Mucosa of descending colon (tissue), 3 donors: ENCODE measurements at regions not wholly inside any gene's neighbourhood (a gene's known extent, or its start where the extent isn't known, plus 50 kb on each side); places are given as distances from the start of the nearest gene placed in this dataset.

Source experiments
- ATAC-seq: fragments of 200-7000 bp; cut with Tn5 transposase; one replicate; pipeline ENCODE4 v1.9.1; 2020; ENCODE audit warnings: mild to moderate bottlenecking, moderate library complexity
- DNase-seq, 3 donors: peaks; one replicate each; pipeline ENCODE4 v3.0.0-alpha.2; 2020
- H3K36me3 ChIP-seq: fragments of 200-600 bp; one replicate; pipeline ENCODE4 v1.8.0; 2021; ENCODE audit warnings: low read depth, mild to moderate bottlenecking
- H3K4me1 ChIP-seq: fragments of 200-600 bp; one replicate; pipeline ENCODE4 v1.8.0; 2021; ENCODE audit warnings: low read depth, mild to moderate bottlenecking
- H3K4me3 ChIP-seq: fragments of 200-600 bp; one replicate; pipeline ENCODE4 v1.8.0; 2021; ENCODE audit warnings: mild to moderate bottlenecking
- H3K9me3 ChIP-seq: fragments of 200-600 bp; one replicate; pipeline ENCODE4 v1.8.0; 2021; ENCODE audit warnings: mild to moderate bottlenecking
- intact Hi-C, 2 donors: fragments of 100-400 bp; cut with DNase I in 1 of 2; cut with micrococcal nuclease in 1 of 2; formaldehyde crosslinking; loops; one replicate each; pipeline versions ENCODE4 v1.11.0 to v1.11.1; 2022; cut with DNase I, micrococcal nuclease
- TF ChIP-seq, protein P1 (sequence below): fragments of 200-600 bp; IDR thresholded peaks from one replicate; pipeline ENCODE4 v1.8.0; 2022; ENCODE audit warnings: antibody characterized with exemption, mild to moderate bottlenecking
- donor health status: DM: no; HTN: no; CAD: no; lungs with moderate emphysema.
- donor health status: DM: no; HTN: no; CAD: no.
- donor health status: DM: no; HTN: yes; CAD: no.

DNA sequence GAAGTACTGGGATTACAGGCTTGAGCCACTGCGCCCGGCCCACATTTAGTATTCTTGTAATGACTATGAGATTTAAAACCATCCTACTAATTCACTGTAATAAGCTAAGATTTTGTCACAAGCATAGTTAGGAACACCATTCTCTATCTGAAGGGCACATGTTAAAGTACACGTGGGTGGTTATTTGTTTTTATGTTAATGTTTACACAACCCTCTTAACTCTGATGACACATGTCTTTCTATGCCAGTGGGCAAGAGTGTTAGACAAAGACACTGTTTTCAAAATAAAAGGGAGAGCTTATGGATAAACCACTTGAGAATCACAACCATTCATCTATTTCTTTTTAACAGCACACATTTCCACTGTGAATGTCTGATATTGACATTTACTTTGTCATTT is 537.6 kb upstream of the IL12A start:
- intact Hi-C loops: no loop called here
- ATAC-seq: no peak
- H3K4me1 ChIP-seq: no peaks in the 10 kb centered on the region
- TF ChIP-seq, protein P1, sequence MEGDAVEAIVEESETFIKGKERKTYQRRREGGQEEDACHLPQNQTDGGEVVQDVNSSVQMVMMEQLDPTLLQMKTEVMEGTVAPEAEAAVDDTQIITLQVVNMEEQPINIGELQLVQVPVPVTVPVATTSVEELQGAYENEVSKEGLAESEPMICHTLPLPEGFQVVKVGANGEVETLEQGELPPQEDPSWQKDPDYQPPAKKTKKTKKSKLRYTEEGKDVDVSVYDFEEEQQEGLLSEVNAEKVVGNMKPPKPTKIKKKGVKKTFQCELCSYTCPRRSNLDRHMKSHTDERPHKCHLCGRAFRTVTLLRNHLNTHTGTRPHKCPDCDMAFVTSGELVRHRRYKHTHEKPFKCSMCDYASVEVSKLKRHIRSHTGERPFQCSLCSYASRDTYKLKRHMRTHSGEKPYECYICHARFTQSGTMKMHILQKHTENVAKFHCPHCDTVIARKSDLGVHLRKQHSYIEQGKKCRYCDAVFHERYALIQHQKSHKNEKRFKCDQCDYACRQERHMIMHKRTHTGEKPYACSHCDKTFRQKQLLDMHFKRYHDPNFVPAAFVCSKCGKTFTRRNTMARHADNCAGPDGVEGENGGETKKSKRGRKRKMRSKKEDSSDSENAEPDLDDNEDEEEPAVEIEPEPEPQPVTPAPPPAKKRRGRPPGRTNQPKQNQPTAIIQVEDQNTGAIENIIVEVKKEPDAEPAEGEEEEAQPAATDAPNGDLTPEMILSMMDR: no peak
- no peaks in the 10 kb centered on the region for H3K36me3 ChIP-seq
- H3K4me3 ChIP-seq: no peak overlapping the region
- no peak for DNase-seq
- no peaks in the 10 kb centered on the region for H3K9me3 ChIP-seq

DNA sequence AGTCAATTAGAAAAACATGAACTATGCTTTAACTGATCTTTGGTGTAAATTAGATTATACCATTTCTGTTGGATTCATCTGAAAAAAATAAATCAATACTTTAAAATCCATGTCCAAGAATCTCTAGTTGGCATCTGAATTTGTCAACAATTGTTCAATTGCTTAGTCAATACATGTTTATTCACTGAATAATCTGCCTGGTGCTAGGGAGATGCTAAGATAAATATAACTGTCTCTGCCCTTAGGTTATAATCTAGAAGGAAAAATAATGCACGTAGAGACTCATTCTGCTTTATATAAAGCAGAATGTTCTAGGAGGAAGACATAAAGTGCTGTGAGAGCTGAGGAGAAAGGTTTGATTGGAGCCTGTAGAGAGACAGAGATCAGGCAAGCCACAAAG is 537.2 kb upstream of the IL12A start:
- DNase-seq: no peak
- Histone ChIP-seq H3K4me3 (no peak overlapping the region), H3K4me1 (no peaks in the 10 kb centered on the region), H3K9me3 (no peaks in the 10 kb centered on the region), H3K36me3 (no peaks in the 10 kb centered on the region)
- intact Hi-C loops: no loop called here
- no peak for ATAC-seq
- TF ChIP-seq, protein P1: no peak

DNA sequence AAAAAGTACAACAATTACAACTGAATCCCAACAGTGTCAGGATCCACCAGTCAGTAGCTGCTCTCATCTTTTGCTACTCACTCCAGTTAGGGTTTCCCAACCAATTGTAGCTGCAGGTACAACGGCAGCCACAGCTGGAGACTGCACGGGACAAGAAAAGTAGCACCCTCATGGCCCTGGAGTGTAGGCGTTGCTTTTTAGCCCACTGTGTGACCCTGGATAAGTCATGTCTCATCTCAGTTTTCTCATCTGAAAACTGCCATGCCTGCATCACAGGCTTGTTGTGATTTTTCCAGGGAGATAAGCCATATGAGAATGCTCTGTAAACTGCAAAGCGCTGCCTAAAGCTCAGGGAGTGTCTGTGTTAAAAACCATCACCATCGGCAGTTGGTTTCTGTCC is 535.6 kb upstream of the IL12A start:
- TF ChIP-seq, protein P1: no peak
- Histone ChIP-seq H3K36me3 (no peaks in the 10 kb centered on the region), H3K9me3 (no peaks in the 10 kb centered on the region), H3K4me3 (no peak overlapping the region), H3K4me1 (no peaks in the 10 kb centered on the region)
- intact Hi-C loops: no loop called here
- ATAC-seq: no peak
- DNase-seq: no peak

DNA sequence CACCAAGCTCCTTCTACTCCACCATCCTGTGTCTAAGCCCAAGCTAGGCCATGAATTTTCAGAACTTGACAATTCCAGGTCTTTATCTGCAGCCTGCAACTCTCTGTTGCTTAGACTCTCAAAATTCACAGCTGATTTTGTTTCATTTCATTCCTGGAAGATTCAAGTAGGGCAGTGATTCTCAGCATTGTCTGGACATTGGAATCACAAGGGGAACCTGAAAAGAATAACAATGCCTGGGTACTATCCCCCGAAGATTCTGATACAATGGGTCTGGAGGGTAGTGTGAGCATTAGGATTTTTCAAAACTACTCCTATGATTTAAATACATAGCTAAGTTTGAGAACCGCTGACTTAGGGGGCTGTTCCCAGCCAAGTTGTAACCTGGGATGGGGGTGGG is 534.7 kb upstream of the IL12A start:
- DNase-seq (no peak), ATAC-seq (no peak)
- H3K4me3 ChIP-seq: no peak overlapping the region
- intact Hi-C loops: no loop called here
- TF ChIP-seq, protein P1: no peak
- H3K36me3 ChIP-seq: no peaks in the 10 kb centered on the region
- no peaks in the 10 kb centered on the region for H3K9me3 ChIP-seq
- H3K4me1 ChIP-seq: no peaks in the 10 kb centered on the region

DNA sequence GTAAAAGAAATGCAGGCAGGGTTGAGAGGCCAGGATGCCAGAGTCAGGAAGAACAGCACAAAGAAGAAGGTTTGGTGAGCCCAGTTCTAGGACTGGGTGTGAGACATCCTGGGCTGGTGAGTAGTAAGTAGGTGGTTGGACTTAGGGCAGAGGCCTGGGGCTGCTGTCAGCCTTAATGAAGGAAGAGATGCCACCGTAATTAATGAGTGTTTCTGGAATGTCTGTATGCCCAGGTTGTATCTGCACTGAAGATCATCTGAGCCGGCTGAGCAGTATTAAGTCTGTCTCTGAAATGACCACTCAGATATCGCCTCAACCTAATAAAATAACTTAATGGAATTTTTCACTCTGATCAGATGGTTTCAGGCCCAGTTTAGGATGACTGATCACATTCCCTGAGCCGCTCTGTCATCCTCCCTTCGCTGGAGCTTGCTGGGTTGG is 532.9 kb upstream of the IL12A start:
- Histone ChIP-seq H3K9me3 (no peaks in the 10 kb centered on the region), H3K4me3 (no peak overlapping the region), H3K36me3 (no peaks in the 10 kb centered on the region), H3K4me1 (no peaks in the 10 kb centered on the region)
- intact Hi-C loops: no loop called here
- DNase-seq: no peak
- TF ChIP-seq, protein P1: no peak
- ATAC-seq: no peak

DNA sequence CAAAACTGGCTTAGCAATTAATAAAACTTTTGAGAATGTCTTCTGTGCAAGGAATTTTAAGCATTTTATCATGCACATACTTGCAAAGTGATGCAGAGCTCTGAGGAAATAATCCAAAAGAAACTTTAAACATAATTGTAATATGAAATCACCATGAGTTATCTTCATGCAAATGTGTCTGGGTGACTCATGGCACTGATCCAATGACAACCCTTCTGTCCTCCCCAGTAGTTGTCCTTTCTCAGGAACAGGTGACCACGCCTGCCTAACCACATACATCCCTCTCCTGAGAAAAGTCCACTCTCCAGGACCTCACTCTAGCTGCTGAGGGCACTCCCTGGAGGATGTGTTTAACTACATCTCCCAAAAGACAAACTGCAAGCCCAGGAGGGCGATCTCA is 530.6 kb upstream of the IL12A start:
- no peaks in the 10 kb centered on the region for H3K36me3 ChIP-seq
- intact Hi-C loops: no loop called here
- no peaks in the 10 kb centered on the region for H3K9me3 ChIP-seq
- TF ChIP-seq, protein P1: no peak
- H3K4me3 ChIP-seq: no peak overlapping the region
- DNase-seq: no peak
- H3K4me1 ChIP-seq: no peaks in the 10 kb centered on the region
- ATAC-seq: no peak
